Right renal cortex interstitium (tissue), 3 donors: ENCODE measurements at regions not wholly inside any gene's neighbourhood (a gene's known extent, or its start where the extent isn't known, plus 50 kb on each side); places are given as distances from the start of the nearest gene placed in this dataset.

Experiments used
- DNase-seq, 3 donors: peaks; one replicate each; pipeline ENCODE4 v3.0.0-alpha.2; 2013; ENCODE audit warnings: low read depth in 3 of 3, low spot score in 2 of 3

DNA sequence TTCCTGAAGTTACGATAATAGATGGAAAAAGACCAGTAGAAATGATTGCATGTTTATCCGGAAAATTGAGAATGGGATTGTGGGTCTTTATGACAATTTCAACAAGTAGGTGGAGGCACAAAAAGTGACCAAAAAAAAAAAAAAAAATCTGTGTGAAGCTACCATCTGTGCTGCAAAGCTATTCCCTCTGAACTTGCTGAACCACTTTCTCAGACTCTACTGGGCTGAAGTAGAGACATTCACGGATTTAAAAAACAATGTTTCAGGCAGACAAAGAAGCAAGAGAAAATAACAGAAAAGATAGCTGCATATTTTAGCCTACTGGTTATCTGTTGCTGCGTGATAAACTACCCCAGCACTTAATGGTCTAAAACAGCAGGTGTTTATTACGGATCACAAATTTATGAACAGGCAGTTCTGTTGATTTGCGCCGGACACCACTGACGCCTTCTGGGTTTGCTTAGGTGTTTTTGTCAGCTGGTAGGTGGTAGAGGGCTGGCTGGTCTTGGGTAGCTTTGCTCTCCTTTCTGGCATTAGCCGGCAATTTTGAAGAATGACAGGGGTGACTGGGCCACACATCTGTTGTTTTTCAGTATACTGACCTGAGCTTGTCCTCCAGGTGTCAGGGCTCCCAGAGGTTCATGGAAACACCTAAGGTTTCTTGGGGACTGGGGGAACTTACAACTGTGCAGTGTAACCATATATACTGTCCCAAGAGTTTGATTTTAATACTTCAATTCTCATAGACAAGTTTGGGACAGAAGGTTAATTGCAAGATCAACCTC lies 665.1 kb downstream of the CCSER2 start:
- no peak for DNase-seq

DNA sequence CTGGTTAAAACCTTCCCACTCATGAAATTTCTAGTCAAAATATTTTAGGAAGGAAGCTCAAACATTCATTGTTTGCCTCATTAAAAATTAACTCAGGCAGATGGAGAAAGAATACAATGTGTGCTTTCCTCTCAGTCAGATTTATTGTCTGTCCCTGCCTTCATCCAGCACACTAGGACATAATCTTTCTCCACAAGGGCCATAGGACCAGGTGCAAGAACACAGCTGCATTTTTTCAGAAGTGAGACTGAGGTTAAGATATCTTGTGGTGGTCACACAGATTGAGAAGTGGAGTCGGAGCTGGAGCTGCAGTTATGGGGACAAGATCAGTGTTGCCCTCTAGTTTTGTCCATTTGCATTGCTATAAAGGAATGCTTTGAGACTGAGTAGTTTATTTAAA lies 666.3 kb downstream of the CCSER2 start:
- no peak for DNase-seq

DNA sequence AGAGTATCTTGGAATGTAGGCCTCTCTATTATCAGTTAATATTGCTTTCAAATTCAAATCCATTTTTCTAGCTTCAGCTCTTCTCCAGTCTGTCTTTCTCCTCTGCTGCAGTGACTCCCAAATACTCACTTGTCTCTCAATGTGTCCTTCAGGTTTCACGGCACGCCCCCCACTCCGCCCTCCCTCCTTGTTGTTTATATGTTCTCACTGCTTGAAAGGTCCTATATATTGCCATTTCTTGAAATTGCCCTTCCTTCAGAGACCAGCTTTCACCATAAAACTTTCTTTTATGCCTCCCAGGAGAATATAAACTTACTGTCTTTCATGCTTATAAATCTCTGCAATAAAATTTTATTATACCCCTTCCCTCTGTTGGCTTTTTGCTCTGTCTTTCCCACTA lies 668.2 kb downstream of the CCSER2 start:
- no peak for DNase-seq

DNA sequence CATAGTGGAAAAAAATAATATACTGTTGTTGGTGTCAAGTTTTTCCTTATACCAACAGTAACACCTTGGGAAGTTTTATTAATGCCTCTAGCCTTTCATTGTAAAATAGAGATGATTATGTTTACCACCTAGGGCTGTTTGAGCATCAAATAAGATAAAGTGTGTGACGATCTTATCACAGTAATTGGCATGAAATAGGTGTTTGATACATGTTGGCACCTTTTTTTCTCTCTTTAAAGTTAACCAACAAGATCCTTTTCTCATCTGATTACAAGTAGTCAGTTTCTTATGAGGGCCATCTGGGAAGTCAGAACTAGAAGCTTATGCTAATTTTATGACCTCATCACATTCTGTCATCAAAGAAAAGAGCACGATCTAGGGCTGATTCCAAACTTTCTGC lies 669.5 kb downstream of the CCSER2 start:
- no peak for DNase-seq

DNA sequence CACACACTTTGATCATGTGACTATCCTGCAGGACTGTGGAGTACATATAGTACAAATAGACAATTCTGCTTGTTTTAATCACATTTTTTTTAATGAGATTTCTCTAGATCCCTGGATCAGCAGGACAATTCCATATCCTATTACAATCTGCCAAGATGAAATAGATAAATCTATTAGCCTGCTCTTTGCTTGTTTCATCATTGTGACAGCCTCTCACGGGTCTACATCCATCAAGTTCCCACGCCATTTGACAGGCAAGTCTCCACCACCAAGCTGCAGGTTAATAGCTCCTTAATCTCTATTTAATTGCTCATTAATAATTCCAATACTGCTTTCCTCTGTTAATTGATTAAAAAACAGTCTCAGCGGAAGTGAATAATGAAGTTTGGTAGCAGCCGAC lies 671.5 kb downstream of the CCSER2 start:
- no peak for DNase-seq

DNA sequence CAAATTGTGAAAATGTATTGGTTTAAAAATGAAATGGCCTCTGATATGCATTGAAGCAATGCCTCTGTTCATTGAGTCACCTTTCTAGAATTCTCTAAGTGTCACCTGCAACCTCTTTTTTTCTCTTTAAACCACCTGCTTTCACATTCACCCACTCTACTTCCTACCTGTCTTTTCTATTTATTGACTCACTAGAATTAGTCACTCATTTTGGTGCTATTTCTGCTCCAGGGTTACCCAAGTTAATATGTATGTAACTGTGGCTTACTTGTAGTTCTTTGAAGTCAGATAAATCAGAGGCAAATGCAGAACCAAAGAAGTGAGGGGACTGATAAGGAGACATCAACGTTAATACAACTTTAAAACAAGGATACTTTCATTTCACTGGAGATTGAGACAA lies 674.7 kb downstream of the CCSER2 start:
- no peak for DNase-seq

DNA sequence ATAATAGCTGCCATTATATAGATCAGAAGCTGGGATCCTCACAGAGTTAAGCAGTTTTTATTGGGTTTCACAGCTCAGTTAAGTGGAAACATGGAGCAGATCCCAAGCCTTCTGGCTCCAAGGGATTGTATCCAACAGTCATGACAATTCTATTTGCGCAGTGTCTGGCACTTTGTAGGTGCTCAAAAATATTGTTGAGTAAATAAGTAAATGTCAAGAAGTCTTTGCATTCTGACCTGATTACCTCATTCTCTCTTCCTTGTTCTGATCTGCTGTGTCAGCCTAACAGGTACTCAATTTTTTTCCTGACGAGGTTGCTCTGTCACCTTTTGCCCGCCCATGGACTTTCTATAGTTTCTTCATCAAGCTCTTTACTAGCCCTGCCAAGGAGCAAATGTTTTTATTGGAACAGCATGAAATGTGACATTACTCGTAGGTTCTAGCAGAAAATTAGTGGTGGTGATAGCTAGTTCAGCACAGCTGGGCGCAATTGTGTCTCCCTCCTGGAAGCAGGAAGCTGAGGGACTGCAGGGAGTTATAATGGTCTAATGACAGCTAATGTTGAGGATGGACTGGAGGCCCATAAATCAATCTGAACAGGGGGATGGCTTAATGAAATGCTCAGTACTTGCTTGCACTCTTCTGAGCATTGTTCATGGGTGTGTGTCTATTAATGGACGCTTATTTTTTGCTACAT lies 680.2 kb downstream of the CCSER2 start:
- no peak for DNase-seq

DNA sequence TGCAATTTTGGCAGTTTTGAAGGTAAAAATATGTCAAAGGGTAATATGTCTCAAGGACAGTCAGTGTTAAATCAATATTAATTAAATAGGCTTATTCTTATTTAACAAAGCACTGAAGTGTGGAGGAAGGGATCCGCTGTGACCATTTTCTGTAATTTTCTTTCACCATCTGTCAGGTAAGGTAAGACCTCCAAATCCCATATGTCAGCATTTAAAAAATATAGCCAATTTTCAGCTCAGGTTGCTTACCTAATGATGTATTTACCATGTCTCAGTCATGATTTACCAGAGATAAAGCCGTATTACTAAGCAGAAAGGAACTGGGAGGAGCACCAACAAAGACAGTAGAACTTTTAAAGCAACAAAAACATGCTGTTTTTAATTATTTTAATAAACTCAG lies 683.9 kb downstream of the CCSER2 start:
- DNase-seq: no peak

DNA sequence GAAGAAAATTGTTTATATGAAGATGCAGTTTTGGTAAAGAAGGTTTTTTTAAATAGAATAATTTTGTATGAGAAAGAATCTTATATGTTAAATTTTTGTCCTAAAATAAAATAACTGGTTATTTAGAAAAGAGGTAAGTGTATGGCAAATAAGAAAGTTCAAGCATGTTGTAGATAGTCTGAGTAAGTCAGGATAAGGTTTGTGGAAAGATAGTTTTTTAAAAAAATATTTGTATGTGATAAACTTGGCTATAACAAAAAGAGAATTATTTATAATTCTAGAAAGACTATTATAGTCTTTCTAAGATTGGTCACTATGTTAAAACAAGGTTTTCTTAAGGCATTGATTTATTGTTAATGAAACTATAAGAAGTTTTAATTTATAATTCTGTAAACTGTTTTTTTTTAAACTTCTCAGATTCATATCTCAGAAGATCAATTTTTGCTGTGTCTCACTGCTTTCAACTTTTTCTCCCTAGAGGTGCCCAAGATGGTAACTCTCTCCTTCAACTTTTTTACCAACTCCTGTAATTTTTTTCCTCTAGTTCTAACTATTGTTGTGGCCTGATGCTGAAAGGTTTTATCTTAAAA lies 698.6 kb downstream of the CCSER2 start:
- no peak for DNase-seq

DNA sequence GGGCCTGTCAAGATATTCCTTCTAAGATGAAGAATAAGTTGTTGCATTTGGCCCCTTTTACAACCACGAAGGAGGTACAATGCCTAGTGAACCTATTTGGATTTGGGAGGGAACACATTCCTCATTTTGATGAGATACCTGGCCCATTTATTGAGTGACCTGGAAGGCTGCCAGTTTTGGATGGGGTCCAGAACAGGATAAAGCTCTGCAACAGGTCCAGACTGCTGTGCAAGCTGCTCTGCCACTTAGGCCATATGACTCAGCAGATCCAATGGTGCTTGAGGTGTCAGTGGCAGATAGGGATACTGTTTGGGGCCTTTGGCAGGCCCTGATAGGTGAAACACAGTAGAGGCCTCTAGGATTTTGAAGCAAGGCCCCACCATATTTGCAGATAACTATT lies 704.6 kb downstream of the CCSER2 start:
- DNase-seq: no peak

DNA sequence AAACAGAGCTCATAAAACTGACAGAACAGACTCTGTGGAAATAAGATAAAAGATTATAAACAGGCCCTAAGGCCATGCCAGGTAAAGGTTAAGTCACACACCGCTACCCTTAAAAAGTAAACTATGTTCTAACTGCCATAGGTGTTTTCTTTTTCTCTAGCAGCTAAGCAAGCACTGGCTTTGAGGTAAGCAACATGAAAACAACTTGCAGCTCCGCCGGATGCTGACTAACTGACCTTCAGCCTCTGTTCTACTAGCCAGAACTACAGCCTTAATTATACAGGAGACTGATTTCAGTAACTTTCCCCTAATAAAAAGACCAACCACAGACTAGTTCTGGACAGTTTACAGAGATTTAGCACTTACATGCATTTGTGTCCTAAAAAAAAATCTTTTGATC lies 708.3 kb downstream of the CCSER2 start:
- DNase-seq: no peak

DNA sequence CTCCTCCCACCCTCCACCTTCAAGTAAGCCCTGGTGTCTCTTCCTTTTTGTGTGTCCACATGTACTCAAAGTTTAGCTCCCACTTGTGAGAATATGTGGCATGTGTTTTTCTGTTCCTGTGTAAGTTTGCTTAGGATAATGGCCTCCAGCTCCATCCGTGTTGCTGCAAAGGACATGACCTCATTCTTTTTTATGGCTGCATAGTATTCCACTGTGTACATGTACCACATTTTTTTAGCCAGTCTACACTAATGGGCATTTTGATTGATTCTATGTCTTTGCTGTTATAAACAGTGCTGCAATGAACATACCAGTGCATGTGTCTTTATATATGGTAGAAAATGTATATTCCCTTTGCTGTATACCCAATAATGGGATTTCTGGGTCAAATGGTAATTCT lies 710.9 kb downstream of the CCSER2 start:
- DNase-seq: no peak

DNA sequence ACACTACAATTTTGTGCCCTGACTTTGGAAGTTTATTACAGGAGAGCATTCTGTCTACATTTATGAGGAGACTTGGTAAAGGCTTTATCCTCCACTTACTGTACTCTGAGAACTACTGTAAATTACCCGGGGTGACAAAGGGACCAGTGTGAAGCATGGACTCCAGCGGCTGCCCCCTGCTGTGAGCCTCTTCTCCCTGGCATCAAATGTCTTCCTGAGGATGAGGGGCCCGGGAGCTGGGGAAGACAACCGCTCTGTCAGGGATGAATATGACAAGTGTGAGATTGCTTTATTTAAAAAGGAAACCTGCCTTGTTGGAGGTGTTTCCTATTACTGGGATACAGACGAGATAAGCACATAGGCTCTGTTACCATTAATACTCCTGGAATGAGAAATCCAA lies 714.8 kb downstream of the CCSER2 start:
- DNase-seq: no peak

DNA sequence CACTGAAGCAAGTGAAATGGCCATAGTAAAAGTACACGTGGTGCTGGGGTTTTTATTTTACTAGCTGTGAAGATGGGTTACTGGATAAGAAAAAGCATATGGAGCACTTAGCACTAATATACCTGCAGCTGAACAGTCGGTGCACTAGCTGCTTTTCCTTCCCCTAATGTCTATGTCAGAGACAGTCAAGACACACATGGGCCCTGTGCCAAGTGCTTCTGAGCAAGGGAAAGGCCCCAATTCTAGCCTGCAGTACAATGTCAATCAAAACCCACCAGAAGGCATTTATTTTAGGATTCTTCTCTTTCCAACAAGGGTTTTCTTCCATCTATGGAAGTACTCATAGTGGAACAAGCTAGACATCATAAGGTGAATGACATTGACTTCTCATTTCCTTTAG lies 716.7 kb downstream of the CCSER2 start:
- no peak for DNase-seq

DNA sequence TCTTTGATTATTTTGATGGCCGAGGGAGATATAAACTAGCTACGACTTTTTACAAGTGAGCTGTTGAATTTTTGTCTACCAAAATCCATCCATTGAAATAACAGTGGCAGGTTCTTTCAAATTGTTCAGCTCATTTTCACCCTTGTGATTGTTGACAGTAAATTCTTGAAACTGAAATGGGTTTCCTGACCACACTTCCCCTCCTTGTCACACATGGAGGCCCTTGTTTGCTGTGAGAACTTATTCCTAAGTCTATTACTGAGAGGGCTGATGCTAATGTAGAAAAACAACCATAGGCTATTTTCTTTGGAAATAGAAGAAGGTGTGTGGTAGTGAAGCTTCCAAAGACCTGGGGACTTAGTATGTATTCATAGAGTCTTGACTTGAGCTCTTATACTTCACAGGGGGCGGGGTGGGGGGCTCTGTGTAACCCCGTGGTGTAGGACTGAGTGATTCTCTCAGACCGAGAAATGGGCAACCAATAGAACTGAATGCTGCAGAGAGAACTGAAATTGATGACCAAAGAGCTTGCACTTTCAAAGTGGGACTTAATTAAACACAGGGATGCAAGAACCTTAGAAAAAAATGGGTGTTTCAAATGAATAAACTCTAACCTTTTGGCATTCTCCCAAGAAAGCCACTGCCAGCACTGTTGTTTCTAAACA lies 718.9 kb downstream of the CCSER2 start:
- no peak for DNase-seq

DNA sequence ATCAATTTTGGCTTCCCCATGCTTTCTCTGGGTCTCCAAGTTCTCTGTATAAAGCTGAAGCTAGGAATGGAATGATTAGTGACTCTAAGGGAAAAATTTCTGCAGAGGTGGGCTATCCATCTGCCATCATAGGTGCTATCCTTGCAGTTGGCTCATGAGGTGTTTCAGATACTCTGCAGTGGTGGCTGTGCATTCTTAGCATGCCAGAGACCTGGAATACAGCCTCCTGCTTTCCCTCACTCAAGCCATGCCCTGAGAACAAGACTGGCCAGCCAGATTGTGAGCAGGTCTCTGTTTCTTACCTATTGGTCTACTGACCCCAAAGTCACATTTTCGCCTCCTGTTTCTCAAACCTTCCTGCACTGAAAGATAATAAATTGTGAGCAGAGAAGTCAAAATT lies 719.6 kb downstream of the CCSER2 start:
- DNase-seq: no peak

DNA sequence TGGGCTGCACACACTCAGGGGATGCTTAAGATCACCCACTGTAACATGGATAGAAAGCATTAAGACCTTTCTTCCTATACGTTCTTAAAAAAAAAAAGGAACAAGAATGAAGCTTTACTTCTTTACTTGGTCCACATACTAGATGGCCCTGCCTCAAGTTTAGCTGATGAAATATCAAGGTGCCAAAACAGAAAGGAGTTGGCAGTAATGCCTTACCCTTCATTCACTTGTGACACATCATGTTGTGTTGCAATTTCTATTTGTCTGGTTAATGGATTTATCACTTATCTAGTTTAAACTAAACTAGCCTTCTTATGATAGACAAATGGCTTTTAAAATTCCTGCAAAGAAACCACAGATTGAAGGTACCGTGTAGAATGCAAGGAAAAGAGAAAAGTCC lies 720.3 kb downstream of the CCSER2 start:
- DNase-seq: no peak

DNA sequence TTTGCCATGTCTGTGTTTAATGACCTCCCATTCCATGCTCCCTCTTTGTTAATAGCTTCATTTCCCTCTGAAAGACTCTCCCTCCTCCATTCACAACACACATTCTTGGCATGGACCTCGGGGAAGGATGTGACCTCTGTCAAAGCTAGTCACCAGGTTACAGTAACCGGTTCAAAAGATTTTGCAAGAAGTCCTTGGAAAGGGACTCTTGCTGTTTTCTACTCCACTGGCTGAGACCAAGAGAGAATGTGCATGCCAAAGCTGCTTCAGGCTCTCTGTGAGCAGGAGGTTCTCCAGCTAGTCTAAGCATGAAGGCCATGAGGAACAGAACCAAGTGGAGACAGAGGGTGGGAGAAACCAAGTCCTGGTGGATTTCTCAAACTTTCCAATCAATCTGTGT lies 732.6 kb downstream of the CCSER2 start:
- DNase-seq: no peak

DNA sequence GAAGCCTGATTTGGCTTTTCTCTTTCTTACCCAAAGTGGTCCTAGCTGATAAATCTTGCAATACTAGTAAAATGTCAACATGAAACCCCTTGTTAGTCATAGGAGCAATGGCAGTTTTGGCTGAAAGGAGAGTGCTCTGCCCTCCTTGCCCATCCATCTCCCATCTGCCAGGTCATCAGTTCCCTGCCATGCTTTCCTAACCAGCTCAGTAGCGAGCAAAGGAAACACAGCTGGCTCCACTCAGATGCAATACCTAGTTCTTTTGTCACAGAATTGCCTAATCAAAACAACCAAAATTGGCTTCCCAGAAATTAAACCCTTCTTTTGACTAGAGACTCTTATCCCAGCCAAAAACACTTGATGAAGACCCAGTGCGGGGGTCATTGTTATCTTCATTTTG lies 733.0 kb downstream of the CCSER2 start:
- DNase-seq: no peak

DNA sequence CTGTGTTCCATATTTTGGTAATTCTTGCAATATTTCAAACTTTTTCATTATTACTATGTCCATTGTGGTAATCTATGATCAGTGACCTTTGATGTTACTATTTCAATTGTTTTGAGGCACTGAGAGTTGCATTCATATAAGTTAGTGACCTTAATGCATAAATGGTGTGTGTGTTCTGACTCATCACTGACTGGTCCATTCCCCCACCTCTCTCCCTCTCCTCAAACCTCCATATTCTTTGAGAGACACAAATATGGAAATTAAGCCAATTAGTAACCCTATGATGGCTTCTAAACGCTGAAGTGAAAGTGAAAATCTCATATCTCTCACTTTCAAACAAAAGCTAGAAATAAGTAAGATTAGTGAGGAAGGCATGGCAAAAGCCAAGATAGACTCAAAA lies 739.6 kb downstream of the CCSER2 start:
- no peak for DNase-seq

DNA sequence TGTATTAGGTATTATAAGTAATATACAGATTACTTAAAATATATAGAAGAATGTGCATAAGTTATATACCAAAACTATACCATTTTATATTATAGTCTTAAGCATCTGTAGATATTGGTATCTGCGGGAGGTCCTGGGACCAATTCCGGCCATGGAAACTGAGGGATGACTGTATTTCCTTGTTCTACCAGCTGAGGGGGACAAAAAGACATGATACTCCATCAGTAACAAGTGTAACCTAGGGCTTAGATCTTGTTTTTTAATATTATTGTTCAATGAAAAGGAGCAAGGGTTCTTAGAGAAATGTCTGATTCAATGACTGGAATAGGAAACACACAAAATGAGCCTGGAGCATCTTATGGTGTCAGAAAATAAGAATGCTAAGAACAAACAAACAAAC lies 752.5 kb downstream of the CCSER2 start:
- no peak for DNase-seq
